ENCODE measurements at regions not wholly inside any gene's neighbourhood (a gene's known extent, or its start where the extent isn't known, plus 50 kb on each side); places are given as distances from the start of the nearest gene placed in this dataset.

- TF ChIP-seq EP300 (IDR thresholded peaks at IDR 0.05) (no peak), POLR2A (IDR thresholded peaks at IDR 0.05) (no peak)
Observed at GRCh38 chr1:82264802-82265201, 464.1 kb downstream of the ADGRL2 start.

Data from suprapubic skin (tissue), 2 donors.